Activated CD4-positive, alpha-beta T cell treated with anti-CD3 and anti-CD28 coated beads, Interleukin-2, amount 50 U/mL, for 1 hour (primary cell): ENCODE measurements at regions not wholly inside any gene's neighbourhood (a gene's known extent, or its start where the extent isn't known, plus 50 kb on each side); places are given as distances from the start of the nearest gene placed in this dataset.
"Not testable (repeated sequence)": the region's sequence is repeated elsewhere in the genome, so short reads cannot be mapped to it uniquely, and the experiment has no call there.

Source experiments
- DNase-seq: peaks from one replicate; pipeline ENCODE4 v3.0.0-alpha.2; 2020

- not testable (repeated sequence) for DNase-seq
Measured at GRCh38 chr1:145475962-145476361, 50.6 kb upstream of the NBPF20 start.

GRCh38 chr1:145475369-145475915 lies 50.0 kb upstream of the NBPF20 start:
- DNase-seq, result not testable (repeated sequence)
